HG03565 (cell line): ENCODE measurements at regions not wholly inside any gene's neighbourhood (a gene's known extent, or its start where the extent isn't known, plus 50 kb on each side); places are given as distances from the start of the nearest gene placed in this dataset.

Experiments used
- ATAC-seq: cut with Tn5 transposase; IDR thresholded peaks from one replicate; pipeline ENCODE4 v1.9.1; 2021; ENCODE audit warnings: mild to moderate bottlenecking, moderate library complexity; ENCODE audit not compliant: unreplicated experiment

GRCh38 chr2:122883849-122884248 is 1128.4 kb downstream of the TSN start:
- no peak for ATAC-seq

- no peak for ATAC-seq
These were observed 1129.4 kb downstream of the TSN start for GRCh38 chr2:122884889-122885288.

- ATAC-seq: no peak
These were observed 1130.0 kb downstream of the TSN start for GRCh38 chr2:122885436-122885835.

DNA sequence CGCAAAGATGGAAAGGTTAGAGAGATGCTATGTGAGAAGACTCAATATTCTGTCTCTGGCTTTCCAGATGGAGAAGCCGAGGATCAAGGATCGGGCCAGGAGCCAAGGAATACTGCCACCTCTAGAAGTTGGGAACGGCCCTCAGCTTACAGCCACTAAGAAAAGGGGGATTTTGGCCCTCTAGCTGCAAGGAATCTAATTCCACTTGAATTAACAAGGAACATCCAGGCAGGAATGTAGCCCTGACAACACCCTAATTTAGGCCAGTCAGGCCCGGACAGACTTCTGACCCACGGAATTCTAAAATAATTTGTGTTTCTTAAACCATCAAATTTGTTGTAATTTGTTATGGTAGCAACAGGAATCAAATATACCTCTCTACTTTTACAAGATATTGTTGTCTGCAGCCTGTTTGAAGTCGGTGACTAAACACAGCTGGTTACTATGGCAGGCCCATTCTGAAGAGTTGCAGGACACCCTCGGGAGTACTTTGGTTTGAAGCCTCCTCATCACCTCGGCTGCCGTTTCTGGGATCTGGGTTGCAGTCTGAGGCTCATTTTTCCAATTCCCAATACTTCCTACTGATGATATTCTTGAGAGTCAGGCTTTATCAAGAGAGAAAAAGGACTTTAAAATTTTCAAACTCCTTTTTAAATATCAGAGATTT is 1131.2 kb downstream of the TSN start:
- no peak for ATAC-seq

DNA sequence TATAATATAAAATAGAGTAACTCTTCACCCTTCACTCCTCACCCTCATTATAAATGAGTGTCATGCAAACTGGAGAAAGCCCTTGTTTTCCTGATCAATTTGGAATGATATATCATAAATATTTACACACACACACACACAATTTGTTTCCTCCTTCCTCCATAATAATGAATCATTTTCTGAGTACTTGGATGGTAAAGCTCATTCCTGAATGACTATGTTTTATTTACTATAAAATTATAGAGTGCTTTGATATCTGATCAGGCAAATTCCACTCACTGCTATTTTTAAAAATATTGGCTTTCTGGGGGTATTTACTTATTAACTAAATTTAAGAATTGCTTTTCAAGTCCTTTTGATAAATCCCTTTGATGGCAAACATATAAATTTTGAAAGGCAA is 1125.5 kb upstream of the CNTNAP5 start:
- ATAC-seq: no peak

GRCh38 chr2:122905431-122905830 is 1119.7 kb upstream of the CNTNAP5 start:
- ATAC-seq: no peak

DNA sequence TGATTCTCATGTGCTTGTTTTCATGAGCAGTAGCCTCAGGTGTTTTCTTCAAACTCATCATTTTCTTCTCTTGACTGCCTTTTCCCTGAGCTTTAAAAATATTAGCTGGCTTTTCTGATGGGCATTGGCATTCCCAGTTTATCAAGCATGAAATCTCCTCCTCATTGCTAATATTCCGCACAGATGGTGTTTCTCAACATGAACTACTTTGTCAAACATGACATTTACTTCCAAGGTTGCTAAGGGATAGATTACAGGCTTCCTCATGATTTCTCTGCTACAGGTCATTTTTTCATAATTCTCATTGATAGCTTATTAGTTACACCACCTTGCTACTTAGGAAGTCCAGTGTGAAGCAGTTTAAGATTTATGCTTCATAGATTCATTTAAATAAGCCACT is 1116.9 kb upstream of the CNTNAP5 start:
- ATAC-seq: no peak

GRCh38 chr2:122927197-122927596 is 1097.9 kb upstream of the CNTNAP5 start:
- no peak for ATAC-seq

DNA sequence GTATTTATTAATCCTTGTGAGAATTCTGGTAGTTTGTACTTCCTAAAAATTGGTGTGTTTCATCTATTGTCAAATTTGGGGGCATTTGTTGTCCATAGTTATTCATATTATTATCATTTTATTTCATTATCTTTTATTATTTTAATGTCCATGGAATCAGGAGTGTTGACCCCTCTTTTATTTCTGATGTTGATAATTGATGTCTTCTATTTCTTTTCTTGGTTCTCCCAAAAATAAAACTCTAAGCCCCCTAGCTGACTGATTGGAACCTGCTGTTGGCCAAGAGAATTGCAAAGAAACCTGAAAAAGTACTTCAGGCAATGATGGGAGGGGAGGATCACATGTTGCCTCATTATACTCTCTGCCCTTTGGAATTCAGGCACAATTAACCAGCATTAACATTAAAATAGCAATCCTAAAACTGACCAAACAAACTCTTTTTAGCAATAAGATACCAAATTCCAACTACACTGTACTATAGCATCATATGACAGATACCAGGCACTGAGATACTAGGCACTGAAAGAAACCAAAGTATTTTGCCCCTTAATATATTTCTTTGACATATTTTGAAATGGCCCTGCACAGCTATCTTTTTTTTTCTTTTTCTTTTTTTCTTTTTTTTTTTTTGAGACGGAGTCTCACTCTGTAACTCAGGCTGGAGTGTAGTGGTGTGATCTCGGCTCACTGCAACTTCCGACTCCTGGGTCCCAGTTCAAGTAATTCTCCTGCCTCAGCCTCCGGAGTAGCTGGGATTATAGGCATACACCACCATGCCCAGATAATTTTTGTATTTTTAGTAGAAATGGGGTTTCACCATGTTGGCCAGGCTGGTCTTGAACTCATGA is 1097.2 kb upstream of the CNTNAP5 start:
- ATAC-seq: no peak

GRCh38 chr2:122929347-122929746 is 1095.7 kb upstream of the CNTNAP5 start:
- ATAC-seq: no peak

DNA sequence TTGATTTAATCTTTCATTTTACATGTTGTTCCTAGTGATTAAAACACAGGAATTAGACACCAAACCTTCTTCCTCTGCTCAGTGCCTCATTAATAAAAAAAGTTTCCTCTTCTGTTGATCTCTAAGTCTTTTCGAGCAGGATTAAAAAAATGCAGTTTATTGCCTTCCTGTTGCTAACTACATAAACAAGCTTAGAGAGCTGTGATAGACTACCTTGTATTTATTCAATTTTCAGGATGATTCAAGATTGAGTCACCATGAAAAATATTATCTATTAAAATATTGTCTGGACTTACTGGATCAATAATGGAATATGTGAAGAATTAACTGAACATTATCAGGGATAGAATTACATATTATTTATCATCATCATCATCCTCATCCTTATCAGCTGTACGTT is 1089.6 kb upstream of the CNTNAP5 start:
- ATAC-seq: no peak

DNA sequence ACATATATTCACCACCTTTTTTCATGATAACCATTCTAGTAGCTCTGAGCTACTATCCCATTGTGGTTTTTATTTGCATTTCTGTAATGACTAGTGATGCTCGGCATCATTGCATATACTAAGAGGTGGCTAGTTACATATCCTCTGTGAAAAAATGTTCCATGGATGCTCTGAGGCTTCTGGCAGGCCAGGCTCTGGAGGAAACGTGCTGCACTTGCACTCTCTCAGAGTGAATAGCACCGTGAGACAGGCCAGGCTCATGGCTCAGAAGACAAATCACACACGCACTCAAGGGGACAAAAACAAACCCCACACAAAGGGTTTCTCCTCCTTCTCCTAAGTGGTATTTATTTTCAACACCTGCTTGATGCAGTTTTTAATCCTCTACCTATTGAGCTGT is 1085.3 kb upstream of the CNTNAP5 start:
- ATAC-seq: no peak

GRCh38 chr2:122949523-122949922 is 1075.6 kb upstream of the CNTNAP5 start:
- ATAC-seq: no peak

GRCh38 chr2:122955776-122956175 is 1069.3 kb upstream of the CNTNAP5 start:
- no peak for ATAC-seq

DNA sequence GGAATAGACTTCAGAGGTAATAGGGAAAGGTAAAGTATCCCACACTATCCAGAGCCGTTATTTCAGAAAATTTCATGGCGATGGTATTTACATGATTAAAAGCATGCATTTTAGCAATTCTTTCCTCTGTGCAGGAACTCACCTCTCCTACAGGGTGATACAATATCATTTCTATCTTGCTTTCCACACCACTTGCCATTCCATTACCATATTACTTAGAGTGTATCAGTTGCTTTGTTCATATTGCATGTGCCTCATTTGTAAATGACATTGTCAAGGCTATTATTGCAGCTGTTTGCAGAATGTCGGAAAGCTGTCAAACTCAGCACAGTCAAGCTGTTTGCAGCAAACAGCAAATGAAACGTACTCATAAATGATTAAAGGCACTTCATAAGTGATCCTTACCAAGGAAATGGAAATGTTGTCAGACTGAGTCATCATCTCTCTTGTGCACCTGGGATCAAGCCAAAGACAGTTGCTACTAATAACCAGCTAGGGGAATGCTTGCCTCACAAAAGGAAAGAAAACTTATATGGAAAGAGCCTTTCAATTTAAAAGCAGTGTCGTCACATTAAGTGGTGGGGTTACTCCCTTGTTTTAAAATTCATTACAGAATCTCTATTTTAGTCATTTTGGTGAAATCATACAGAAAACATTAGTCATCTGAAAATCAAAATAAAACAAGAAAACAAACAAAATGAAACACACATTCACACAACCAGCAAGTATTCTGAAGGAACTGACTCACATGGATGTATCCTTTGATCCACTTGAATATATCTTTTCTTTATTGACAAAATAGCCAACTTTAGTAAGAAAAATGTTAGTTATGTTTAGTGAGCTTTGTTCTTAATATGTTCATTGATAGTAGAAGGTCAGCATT is 1064.1 kb upstream of the CNTNAP5 start:
- no peak for ATAC-seq

- no peak for ATAC-seq
These were observed 1058.6 kb upstream of the CNTNAP5 start for GRCh38 chr2:122966461-122966860.

- no peak for ATAC-seq
These were observed 1047.5 kb upstream of the CNTNAP5 start for GRCh38 chr2:122977580-122977979.

DNA sequence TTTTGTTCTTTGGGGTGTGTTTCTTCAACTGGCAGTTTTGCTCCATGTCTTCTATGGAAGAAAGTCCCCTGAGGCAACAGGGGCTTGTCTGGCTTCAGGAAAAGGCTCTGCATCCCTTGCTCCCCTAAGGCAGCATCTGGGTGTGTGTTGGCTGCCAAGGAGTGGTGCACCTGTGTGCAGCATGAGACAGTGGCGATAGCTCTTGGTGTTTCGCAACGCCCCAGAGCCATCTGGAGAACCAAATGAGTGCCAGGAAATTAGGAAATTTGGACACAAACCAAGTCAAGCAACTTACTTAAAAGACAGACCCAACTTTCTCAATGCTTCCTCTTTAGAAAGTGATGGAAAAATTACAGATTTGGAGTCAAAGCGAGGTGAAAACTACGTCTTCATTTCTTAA is 1044.4 kb upstream of the CNTNAP5 start:
- no peak for ATAC-seq

- ATAC-seq: no peak
These were observed 1042.2 kb upstream of the CNTNAP5 start for GRCh38 chr2:122982936-122983335.

- ATAC-seq: no peak
These were observed 1036.5 kb upstream of the CNTNAP5 start for GRCh38 chr2:122988395-122989221.

DNA sequence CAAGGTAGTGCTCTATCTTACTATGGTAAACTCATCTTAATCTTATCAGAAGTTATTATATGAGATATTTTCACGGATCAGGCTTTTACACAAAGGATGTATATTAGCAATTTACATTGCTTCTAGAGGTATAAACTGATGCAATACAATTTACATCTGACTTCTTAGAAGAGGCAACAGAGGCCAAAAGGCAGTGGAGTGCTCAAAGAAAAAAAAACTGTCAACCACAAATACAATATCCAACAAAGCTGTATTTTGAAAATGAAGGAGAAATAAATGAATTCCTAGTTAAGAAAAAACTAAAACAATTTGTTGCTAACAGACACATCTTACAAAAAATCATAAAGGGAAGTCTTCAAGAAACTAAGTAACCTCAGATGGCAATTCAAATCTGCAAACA is 1031.5 kb upstream of the CNTNAP5 start:
- ATAC-seq: no peak
